ENCODE measurements at regions not wholly inside any gene's neighbourhood (a gene's known extent, or its start where the extent isn't known, plus 50 kb on each side); places are given as distances from the start of the nearest gene placed in this dataset.

- no peak for DNase-seq (ENCODE audit: low read depth, low spot score)
These were observed 116.3 kb downstream of the USP22 start for GRCh38 chr17:20926532-20926931.

More at GRCh38 chr17:20926532-20926931, 116.3 kb downstream of the USP22 start:
- no peak for TF ChIP-seq EZH2 (IDR thresholded peaks at IDR 0.05; ENCODE audit: borderline replicate concordance, low read depth, low read length, severe bottlenecking)
- TF ChIP-seq MAX (IDR thresholded peaks at IDR 0.05; ENCODE audit: insufficient read depth, insufficient read length), result no peak
- no peak for TF ChIP-seq GATA2 (IDR thresholded peaks at IDR 0.05; ENCODE audit: insufficient read depth, insufficient read length, low read depth, low read length)
- no peak for TF ChIP-seq FOS (IDR thresholded peaks at IDR 0.05; ENCODE audit: borderline replicate concordance, insufficient read depth, low read length)
- no peak for TF ChIP-seq MYC (IDR thresholded peaks at IDR 0.05; ENCODE audit: low read depth, low read length)
- TF ChIP-seq CTCF (IDR thresholded peaks at IDR 0.05; ENCODE audit: extremely low read depth in 1 of 2, insufficient read depth in 1 of 2, low read depth in 1 of 2, low read length in 2 of 2), result no peak
- no peaks in the 10 kb centered on the region for H3K9me3 ChIP-seq (replicated peaks; ENCODE audit: control insufficient read depth, insufficient read depth, low read length)
- dilution Hi-C loops (cut with MboI; ENCODE audit: extremely low pct_ligation_motif_present, low sequenced_read_pairs) (no loop called here), intact Hi-C loops (cut with micrococcal nuclease) (no loop called here)
- H3K9ac ChIP-seq (replicated peaks; ENCODE audit: extremely low read depth, insufficient read depth, low read length), result no peak overlapping the region
- CTCF ChIA-PET, result no interaction called here
- no TSS peak for BruUV-seq (replicated peaks)
- H3K79me2 ChIP-seq (ENCODE audit: control insufficient read depth, insufficient read depth, low read length), result no peaks in the 10 kb centered on the region
- H3K4me3 ChIP-seq (replicated peaks in 1 of 3; ENCODE audit: insufficient read depth in 1 of 3, low read depth in 1 of 3, low read length in 3 of 3), result no peak overlapping the region
- no peak for FAIRE-seq
- H3K27ac ChIP-seq (ENCODE audit: insufficient read depth, low read depth, low read length), result no peak overlapping the region
- no peaks in the 10 kb centered on the region for H3K36me3 ChIP-seq (ENCODE audit: control insufficient read depth in 2 of 2, extremely low read depth in 1 of 2, insufficient read depth in 2 of 2, low read length in 2 of 2)
- no peaks in the 10 kb centered on the region for H4K20me1 ChIP-seq (replicated peaks; ENCODE audit: control insufficient read depth, extremely low read depth, insufficient read depth, low read length)
- no peak overlapping the region for H3K4me2 ChIP-seq (ENCODE audit: insufficient read depth, low read length)
- no peaks in the 10 kb centered on the region for H3K9me1 ChIP-seq (replicated peaks; ENCODE audit: control insufficient read depth, extremely low read depth, insufficient read depth, low read length)
- H3K4me1 ChIP-seq (ENCODE audit: control insufficient read depth, extremely low read depth, insufficient read depth, low read length), result no peaks in the 10 kb centered on the region
- POLR2A ChIA-PET, result no interaction called here
- H2AFZ ChIP-seq (ENCODE audit: low read depth, low read length), result no peak overlapping the region
- H3K27me3 ChIP-seq (ENCODE audit: control insufficient read depth in 2 of 2, insufficient read depth in 2 of 2, low read length in 2 of 2), result no peaks in the 10 kb centered on the region

Data from endothelial cell of umbilical vein (primary cell).